Stimulated activated naive CD8-positive, alpha-beta T cell treated with anti-CD3 and anti-CD28 coated beads, Interleukin-15, Interleukin-2, amounts not matched to agents 100 U/mL and 50 U/mL, for 24 hours (primary cell): ENCODE measurements at regions not wholly inside any gene's neighbourhood (a gene's known extent, or its start where the extent isn't known, plus 50 kb on each side); places are given as distances from the start of the nearest gene placed in this dataset.

Source experiments
- ATAC-seq: fragments of 150-1000 bp; cut with Tn5 transposase; one replicate; pipeline ENCODE4 v1.10.0; 2021
- DNase-seq: peaks from one replicate; pipeline ENCODE4 v3.0.0; 2021

GRCh38 chr1:217205578-217205977 lies 425.3 kb downstream of the GPATCH2 start:
- ATAC-seq = no peak

GRCh38 chr1:217196616-217197015 lies 434.3 kb downstream of the GPATCH2 start:
- DNase-seq (no peak), ATAC-seq (no peak)

More at GRCh38 chr1:217205578-217205977, 425.3 kb downstream of the GPATCH2 start:
- DNase-seq = no peak

GRCh38 chr1:217193151-217193550 lies 437.7 kb downstream of the GPATCH2 start:
- ATAC-seq = no peak

GRCh38 chr1:217191441-217191840 lies 439.4 kb downstream of the GPATCH2 start:
- ATAC-seq (no peak), DNase-seq (no peak)

More at GRCh38 chr1:217193151-217193550, 437.7 kb downstream of the GPATCH2 start:
- DNase-seq = no peak

GRCh38 chr1:217190359-217190758 lies 440.5 kb downstream of the GPATCH2 start:
- ATAC-seq (no peak), DNase-seq (no peak)

GRCh38 chr1:217189362-217189761 lies 441.5 kb downstream of the GPATCH2 start:
- no peak for ATAC-seq
- DNase-seq = no peak

GRCh38 chr1:217188280-217189237 lies 442.3 kb downstream of the GPATCH2 start:
- DNase-seq (no peak), ATAC-seq (no peak)

GRCh38 chr1:217186664-217187063 lies 444.2 kb downstream of the GPATCH2 start:
- no peak for DNase-seq

GRCh38 chr1:217184854-217185253 lies 446.0 kb downstream of the GPATCH2 start:
- no peak for ATAC-seq

More at GRCh38 chr1:217186664-217187063, 444.2 kb downstream of the GPATCH2 start:
- no peak for ATAC-seq

GRCh38 chr1:217182992-217183391 lies 447.9 kb downstream of the GPATCH2 start:
- no peak for ATAC-seq

More at GRCh38 chr1:217184854-217185253, 446.0 kb downstream of the GPATCH2 start:
- no peak for DNase-seq

GRCh38 chr1:217181756-217182155 lies 449.1 kb downstream of the GPATCH2 start:
- ATAC-seq (no peak), DNase-seq (no peak)

More at GRCh38 chr1:217182992-217183391, 447.9 kb downstream of the GPATCH2 start:
- no peak for DNase-seq

GRCh38 chr1:217181176-217181746 lies 449.6 kb downstream of the GPATCH2 start:
- DNase-seq = no peak

GRCh38 chr1:217180443-217180842 lies 450.4 kb downstream of the GPATCH2 start:
- no peak for ATAC-seq

More at GRCh38 chr1:217181176-217181746, 449.6 kb downstream of the GPATCH2 start:
- ATAC-seq = no peak

GRCh38 chr1:217164403-217164802 lies 441.2 kb upstream of the ESRRG start:
- DNase-seq (no peak), ATAC-seq (no peak)

More at GRCh38 chr1:217180443-217180842, 450.4 kb downstream of the GPATCH2 start:
- DNase-seq = no peak

GRCh38 chr1:217153361-217153760 lies 430.1 kb upstream of the ESRRG start:
- DNase-seq (no peak), ATAC-seq (no peak)

GRCh38 chr1:217150366-217150765 lies 427.1 kb upstream of the ESRRG start:
- ATAC-seq = no peak
- DNase-seq = no peak

GRCh38 chr1:217149791-217150190 lies 426.6 kb upstream of the ESRRG start:
- no peak for ATAC-seq

GRCh38 chr1:217141711-217142110 lies 418.5 kb upstream of the ESRRG start:
- DNase-seq = no peak
- ATAC-seq = no peak

More at GRCh38 chr1:217149791-217150190, 426.6 kb upstream of the ESRRG start:
- no peak for DNase-seq

GRCh38 chr1:217140041-217140901 lies 417.0 kb upstream of the ESRRG start:
- DNase-seq (no peak), ATAC-seq (no peak)

- ATAC-seq (no peak), DNase-seq (no peak)
Observed at GRCh38 chr1:217139513-217139912, 416.3 kb upstream of the ESRRG start.

- ATAC-seq (no peak), DNase-seq (no peak)
Observed at GRCh38 chr1:217138799-217139466, 415.7 kb upstream of the ESRRG start.
